ENCODE measurements at regions not wholly inside any gene's neighbourhood (a gene's known extent, or its start where the extent isn't known, plus 50 kb on each side); places are given as distances from the start of the nearest gene placed in this dataset.

DNA sequence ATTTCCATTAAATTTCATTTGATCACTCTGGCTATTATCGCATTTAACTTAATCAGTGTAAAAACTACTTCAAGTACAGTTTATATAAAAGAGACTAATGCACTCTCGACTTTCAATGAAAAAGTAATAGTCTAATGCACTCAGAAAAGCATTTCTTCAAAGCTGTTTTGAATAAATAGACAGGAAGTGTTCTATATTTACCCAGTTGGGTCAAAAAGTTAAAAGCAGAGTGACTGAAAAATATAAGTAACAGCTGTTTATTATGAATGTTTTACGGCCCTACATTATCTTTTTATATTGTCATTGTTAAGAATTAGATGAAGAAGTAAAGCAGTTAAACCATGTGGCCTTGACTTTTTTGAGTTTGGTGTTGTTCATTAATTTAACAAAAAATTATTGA, 391.8 kb downstream of the ZPLD1 start:
- TF ChIP-seq CTCF (IDR thresholded peaks at IDR 0.05) (no peak), POLR2A (IDR thresholded peaks at IDR 0.05) (no peak), POLR2AphosphoS5 (IDR thresholded peaks at IDR 0.05; ENCODE audit: insufficient read depth in 1 of 2, low read depth in 1 of 2) (no peak)
